Ovary (tissue), 7 donors: ENCODE measurements at regions not wholly inside any gene's neighbourhood (a gene's known extent, or its start where the extent isn't known, plus 50 kb on each side); places are given as distances from the start of the nearest gene placed in this dataset.

Experiments
- DNase-seq, 5 donors: peaks; one replicate each; pipeline ENCODE4 v3.0.0-alpha.2; 2019 to 2020
- H3K27ac ChIP-seq, 2 donors: fragments of 200-600 bp; one replicate each; pipeline versions ENCODE4 v1.5.1 to v1.8.0; 2019 to 2022
- H3K27me3 ChIP-seq: fragments of 200-600 bp; one replicate; pipeline ENCODE4 v1.8.0; 2022
- H3K36me3 ChIP-seq: fragments of 200-600 bp; sonication (generic); one replicate; pipeline ENCODE4 v1.5.1; 2019
- H3K4me1 ChIP-seq: one replicate; pipeline ENCODE4 v1.8.1; 2013; ENCODE audit warnings: mild to moderate bottlenecking, moderate library complexity; ENCODE audit not compliant: insufficient read depth
- H3K4me3 ChIP-seq: fragments of 200-600 bp; sonication (generic); one replicate; pipeline ENCODE4 v1.5.1; 2017
- H3K9me3 ChIP-seq, 2 donors: fragments of 200-600 bp in 1 of 2; sonication (generic) in 1 of 2; one replicate each; pipeline versions ENCODE4 v1.5.1 to v1.8.1; 2013 to 2019; ENCODE audit warnings: mild to moderate bottlenecking in 1 of 2, moderate library complexity in 1 of 2
- EP300 ChIP-seq: sonication (generic); formaldehyde crosslinking; IDR thresholded peaks from one replicate; pipeline ENCODE4 v1.6.1; 2017; ENCODE audit warnings: antibody characterized with exemption
- POLR2A ChIP-seq: fragments of 450-650 bp; IDR thresholded peaks from one replicate; pipeline ENCODE4 v1.6.1; 2017; ENCODE audit warnings: antibody characterized with exemption, mild to moderate bottlenecking, moderate library complexity
- WGBS, 3 donors: extraction: QIAGEN DNeasy Blood & Tissue Kit in 1 of 3; methylation state at CpG; one replicate each; pipeline versions ENCODE4 v1.1.5 to v1.1.7; 2013 to 2017; 5-methylcytosine and 5-hydroxymethylcytosine counted together
- intact Hi-C, 4 donors: fragments of 100-400 bp; cut with DNase I; formaldehyde crosslinking; loops; one replicate each; pipeline versions ENCODE4 v1.11.0 to v1.15.1; 2022 to 2023
- TF ChIP-seq, protein P1 (sequence below), 3 donors: fragments of 450-650 bp in 2 of 3; fragments of 200-600 bp in 1 of 3; IDR thresholded peaks; one replicate each; pipeline versions ENCODE4 v1.5.1 to v1.8.0; 2016 to 2022; ENCODE audit warnings: antibody characterized with exemption in 3 of 3, mild to moderate bottlenecking in 1 of 3
- donor health status: DM: no; HTN: no; CAD: no; lungs with moderate emphysema.
- donor health status: DM: no; HTN: no; CAD: no.
- donor health status: Bipolar disorder and iron deficiency.
- donor health status: DM: no; HTN: no; CAD: no.
- donor health status: DM: yes; HTN: yes; CAD: no.

DNA sequence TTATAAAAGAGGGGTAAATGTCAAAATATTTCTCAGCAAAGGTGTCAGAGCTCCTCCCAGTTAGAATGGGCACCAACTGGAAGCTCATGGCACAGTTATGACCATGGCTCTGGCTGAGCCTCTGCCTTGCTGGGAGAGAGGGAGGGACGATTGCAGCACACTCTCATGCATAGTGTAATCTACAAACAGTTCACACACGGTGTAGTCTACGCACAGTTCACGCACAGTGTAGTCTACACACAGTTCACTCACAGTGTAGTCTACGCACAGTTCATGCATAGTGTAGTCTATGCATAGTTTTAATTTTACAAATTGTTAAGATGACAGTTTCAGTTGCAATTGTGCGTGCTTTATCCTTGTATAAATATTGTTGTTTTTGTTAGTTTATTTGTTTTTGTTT, 1474.6 kb upstream of the TMEM132C start:
- H3K4me3 ChIP-seq, result no peak overlapping the region
- intact Hi-C loops, result no loop called here
- 77 to 85% (median 85%) methylated on average over 6 of the region's 6 CpGs for WGBS, 3 donors
- H3K4me1 ChIP-seq, result no peaks in the 10 kb centered on the region
- DNase-seq, result no peak
- TF ChIP-seq, protein P1, sequence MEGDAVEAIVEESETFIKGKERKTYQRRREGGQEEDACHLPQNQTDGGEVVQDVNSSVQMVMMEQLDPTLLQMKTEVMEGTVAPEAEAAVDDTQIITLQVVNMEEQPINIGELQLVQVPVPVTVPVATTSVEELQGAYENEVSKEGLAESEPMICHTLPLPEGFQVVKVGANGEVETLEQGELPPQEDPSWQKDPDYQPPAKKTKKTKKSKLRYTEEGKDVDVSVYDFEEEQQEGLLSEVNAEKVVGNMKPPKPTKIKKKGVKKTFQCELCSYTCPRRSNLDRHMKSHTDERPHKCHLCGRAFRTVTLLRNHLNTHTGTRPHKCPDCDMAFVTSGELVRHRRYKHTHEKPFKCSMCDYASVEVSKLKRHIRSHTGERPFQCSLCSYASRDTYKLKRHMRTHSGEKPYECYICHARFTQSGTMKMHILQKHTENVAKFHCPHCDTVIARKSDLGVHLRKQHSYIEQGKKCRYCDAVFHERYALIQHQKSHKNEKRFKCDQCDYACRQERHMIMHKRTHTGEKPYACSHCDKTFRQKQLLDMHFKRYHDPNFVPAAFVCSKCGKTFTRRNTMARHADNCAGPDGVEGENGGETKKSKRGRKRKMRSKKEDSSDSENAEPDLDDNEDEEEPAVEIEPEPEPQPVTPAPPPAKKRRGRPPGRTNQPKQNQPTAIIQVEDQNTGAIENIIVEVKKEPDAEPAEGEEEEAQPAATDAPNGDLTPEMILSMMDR (IDR thresholded peaks at IDR 0.05), result no peak
- TF ChIP-seq EP300 (no peak), POLR2A (no peak)
- no peaks in the 10 kb centered on the region for H3K36me3 ChIP-seq
- no peaks in the 10 kb centered on the region for H3K9me3 ChIP-seq
- H3K27me3 ChIP-seq, result no peaks in the 10 kb centered on the region
- no peak overlapping the region for H3K27ac ChIP-seq

DNA sequence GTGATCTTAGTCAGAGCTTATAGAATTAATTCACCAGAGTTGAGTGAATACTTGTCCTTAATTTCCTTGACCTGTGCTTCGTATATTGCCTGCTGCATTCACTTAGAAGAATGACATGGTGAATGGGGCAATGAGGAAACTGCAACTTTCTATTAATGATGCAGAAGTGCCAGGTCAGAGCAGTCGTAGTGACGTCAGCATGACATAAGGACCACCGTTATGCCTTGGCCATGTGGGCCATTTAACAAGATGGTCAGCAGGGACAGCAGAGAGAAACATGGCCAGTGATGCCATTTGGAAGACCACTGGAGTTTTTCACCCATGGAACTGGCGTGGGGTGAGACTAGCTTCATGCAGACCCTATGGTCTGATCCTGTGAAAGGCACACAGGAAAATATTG, 1469.4 kb upstream of the TMEM132C start:
- TF ChIP-seq POLR2A (no peak), EP300 (no peak)
- TF ChIP-seq, protein P1 (IDR thresholded peaks at IDR 0.05), result no peak
- Histone ChIP-seq H3K4me3 (no peak overlapping the region), H3K27ac (no peak overlapping the region), H3K36me3 (no peaks in the 10 kb centered on the region), H3K4me1 (no peaks in the 10 kb centered on the region), H3K9me3 (no peaks in the 10 kb centered on the region), H3K27me3 (no peaks in the 10 kb centered on the region)
- intact Hi-C loops, result no loop called here
- 75 to 84% (median 75%) methylated on average over 5 of the region's 5 CpGs for WGBS, 3 donors
- DNase-seq, result no peak

DNA sequence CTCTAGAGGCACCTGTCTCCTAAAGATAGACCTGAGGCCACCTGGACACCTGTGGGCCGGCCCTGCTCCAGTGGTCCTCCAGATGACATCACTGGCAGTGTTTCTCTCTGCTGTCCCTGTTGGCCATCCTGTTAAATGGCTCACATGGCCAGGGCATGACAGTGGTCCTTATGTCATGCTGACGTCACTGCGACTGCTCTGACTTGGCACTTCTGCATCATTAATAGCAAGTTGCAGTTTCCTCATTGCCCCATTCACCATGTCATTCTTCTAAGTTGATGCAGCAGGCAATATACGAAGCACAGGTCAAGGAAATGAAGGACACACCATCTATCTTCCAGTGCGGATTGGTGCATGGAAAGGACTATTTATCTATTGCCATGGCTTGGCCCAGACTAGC, 1468.5 kb upstream of the TMEM132C start:
- WGBS, 3 donors, result 79 to 88% (median 80%) methylated on average over 5 of the region's 5 CpGs
- DNase-seq, result no peak

GRCh38 chr12:126807312-126807865, 1459.6 kb upstream of the TMEM132C start:
- H3K4me1 ChIP-seq, result no peaks in the 10 kb centered on the region
- intact Hi-C loops, result no loop called here
- no peak overlapping the region for H3K4me3 ChIP-seq
- TF ChIP-seq POLR2A (no peak), EP300 (no peak)
- TF ChIP-seq, protein P1 (IDR thresholded peaks at IDR 0.05), result no peak
- H3K36me3 ChIP-seq, result no peaks in the 10 kb centered on the region
- no peaks in the 10 kb centered on the region for H3K27me3 ChIP-seq
- DNase-seq, result no peak
- WGBS, 3 donors, result 1 to 5% (median 4%) methylated on average over 4 of the region's 4 CpGs
- no peak overlapping the region for H3K27ac ChIP-seq
- H3K9me3 ChIP-seq, result no peaks in the 10 kb centered on the region

More for the DNA sequence above, 1468.5 kb upstream of the TMEM132C start:
- H3K9me3 ChIP-seq, result no peaks in the 10 kb centered on the region
- H3K27ac ChIP-seq, result no peak overlapping the region
- H3K4me3 ChIP-seq, result no peak overlapping the region
- H3K4me1 ChIP-seq, result no peaks in the 10 kb centered on the region
- TF ChIP-seq POLR2A (no peak), EP300 (no peak)
- TF ChIP-seq, protein P1 (IDR thresholded peaks at IDR 0.05), result no peak
- H3K27me3 ChIP-seq, result no peaks in the 10 kb centered on the region
- no peaks in the 10 kb centered on the region for H3K36me3 ChIP-seq
- intact Hi-C loops, result no loop called here

DNA sequence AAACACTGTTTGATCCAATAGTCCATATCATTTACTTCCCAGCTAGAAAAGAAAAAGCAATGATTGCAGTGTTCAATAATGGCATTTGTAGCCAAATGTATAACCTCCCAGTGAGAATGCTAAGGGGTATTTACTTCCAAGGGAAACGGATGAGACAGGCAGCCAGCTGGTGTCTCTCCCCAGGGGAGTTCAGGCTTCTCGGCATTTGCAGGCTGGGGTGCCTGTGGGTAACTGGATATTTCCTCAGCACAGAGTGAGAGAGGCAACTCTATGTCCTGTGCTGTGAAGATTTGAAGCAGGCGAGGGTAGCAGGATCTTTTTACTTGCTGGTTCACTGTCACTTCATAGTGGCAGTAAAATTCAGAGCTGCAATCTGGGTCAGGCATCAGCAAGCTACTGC, 1455.6 kb upstream of the TMEM132C start:
- Histone ChIP-seq H3K4me3 (no peak overlapping the region), H3K27me3 (no peaks in the 10 kb centered on the region), H3K36me3 (no peaks in the 10 kb centered on the region), H3K4me1 (no peaks in the 10 kb centered on the region), H3K9me3 (no peaks in the 10 kb centered on the region), H3K27ac (no peak overlapping the region)
- intact Hi-C loops, result no loop called here
- WGBS, 3 donors, result 15 to 20% (median 16%) methylated on average over 3 of the region's 3 CpGs
- no peak for DNase-seq
- TF ChIP-seq EP300 (no peak), POLR2A (no peak)
- TF ChIP-seq, protein P1 (IDR thresholded peaks at IDR 0.05), result no peak
